Keratinocyte (primary cell): ENCODE measurements at regions not wholly inside any gene's neighbourhood (a gene's known extent, or its start where the extent isn't known, plus 50 kb on each side); places are given as distances from the start of the nearest gene placed in this dataset.

Experiments used
- DNase-seq: peaks from one replicate; pipeline ENCODE4 v3.0.0-alpha.2; 2011; ENCODE audit warnings: low read depth, missing footprints, low spot score
- FAIRE-seq: peaks from 2 replicates; lab custom pipeline; 2011; peaks lifted over from hg19 to GRCh38; lab: Jason Lieb, UNC
- H2AFZ ChIP-seq: 2 replicates; pipeline ENCODE4 v1.6.0; 2012; ENCODE audit warnings: low read length, control low read depth, inconsistent platforms; ENCODE audit not compliant: control insufficient read depth
- H3K27ac ChIP-seq: 2 replicates; pipeline ENCODE4 v1.5.1; 2011; ENCODE audit warnings: low read length; ENCODE audit not compliant: control insufficient read depth, insufficient read depth
- H3K27me3 ChIP-seq: 3 replicates; pipeline ENCODE4 v1.6.0; 2011; ENCODE audit warnings: low read length; ENCODE audit not compliant: control insufficient read depth, insufficient read depth; ENCODE audit errors: extremely low read depth
- H3K36me3 ChIP-seq, 2 experiments: 2 replicates in 1 of 2; 3 replicates in 1 of 2; pipeline ENCODE4 v1.5.1; 2011; ENCODE audit warnings: low read length in 2 of 2, mild to moderate bottlenecking in 1 of 2; ENCODE audit not compliant: control insufficient read depth in 2 of 2, insufficient read depth in 2 of 2; ENCODE audit errors: extremely low read depth in 1 of 2
- H3K4me1 ChIP-seq: 3 replicates; pipeline ENCODE4 v1.5.1; 2011; ENCODE audit warnings: low read length; ENCODE audit not compliant: control insufficient read depth, insufficient read depth; ENCODE audit errors: extremely low read depth
- H3K4me2 ChIP-seq: 3 replicates; pipeline ENCODE4 v1.6.0; 2011; ENCODE audit warnings: low read depth, low read length; ENCODE audit not compliant: control insufficient read depth, insufficient read depth; ENCODE audit errors: extremely low read depth
- H3K4me3 ChIP-seq, 3 experiments: fragments of 200-600 bp in 1 of 3; sonication (generic) in 1 of 3; 2 replicates in 2 of 3; 3 replicates in 1 of 3; pipeline ENCODE4 v1.5.1; 2011 to 2016; ENCODE audit warnings: low read length in 3 of 3, mild to moderate bottlenecking in 3 of 3, control low read depth in 2 of 3, inconsistent platforms in 1 of 3, low read depth in 1 of 3, mixed read lengths in 1 of 3, mixed run types in 1 of 3, moderate library complexity in 1 of 3; ENCODE audit not compliant: control insufficient read depth in 2 of 3, insufficient read depth in 2 of 3; ENCODE audit errors: extremely low read depth in 1 of 3
- H3K79me2 ChIP-seq: 2 replicates; pipeline ENCODE4 v1.6.0; 2012; ENCODE audit warnings: low read length; ENCODE audit not compliant: control insufficient read depth, insufficient read depth
- H3K9ac ChIP-seq: 3 replicates; pipeline ENCODE4 v1.6.0; 2011; ENCODE audit warnings: low read length; ENCODE audit not compliant: control insufficient read depth, insufficient read depth; ENCODE audit errors: extremely low read depth
- H3K9me1 ChIP-seq: 3 replicates; pipeline ENCODE4 v1.6.0; 2011; ENCODE audit warnings: low read length; ENCODE audit not compliant: control insufficient read depth, insufficient read depth; ENCODE audit errors: extremely low read depth
- H3K9me3 ChIP-seq: 2 replicates; pipeline ENCODE4 v1.5.1; 2012; ENCODE audit warnings: low read depth, low read length; ENCODE audit not compliant: control insufficient read depth
- H4K20me1 ChIP-seq: 3 replicates; pipeline ENCODE4 v1.6.0; 2011; ENCODE audit warnings: low read length; ENCODE audit not compliant: control insufficient read depth, insufficient read depth; ENCODE audit errors: extremely low read depth
- CTCF ChIP-seq, 3 experiments: IDR thresholded peaks in 1 of 3; conservative IDR thresholded peaks in 1 of 3; optimal IDR thresholded peaks in 1 of 3; 2 replicates in 2 of 3; 3 replicates in 1 of 3; pipeline versions ENCODE3 to v1.5.1; 2011; ENCODE audit warnings: low read length in 3 of 3, mild to moderate bottlenecking in 3 of 3, moderate library complexity in 2 of 3, control low read depth in 1 of 3, inconsistent platforms in 1 of 3; ENCODE audit not compliant: insufficient read depth in 2 of 3; ENCODE audit errors: extremely low read depth in 1 of 3
- EZH2 ChIP-seq: IDR thresholded peaks from one replicate; pipeline ENCODE4 v1.6.1; 2012; ENCODE audit warnings: inconsistent platforms, mild to moderate bottlenecking, low read length, moderate library complexity
- dilution Hi-C: fragments of 300-500 bp; cut with MboI; formaldehyde crosslinking; loops from one replicate; pipeline ENCODE4 v1.7.0; 2020; ENCODE audit warnings: low sequenced_read_pairs; ENCODE audit not compliant: extremely low pct_ligation_motif_present

DNA sequence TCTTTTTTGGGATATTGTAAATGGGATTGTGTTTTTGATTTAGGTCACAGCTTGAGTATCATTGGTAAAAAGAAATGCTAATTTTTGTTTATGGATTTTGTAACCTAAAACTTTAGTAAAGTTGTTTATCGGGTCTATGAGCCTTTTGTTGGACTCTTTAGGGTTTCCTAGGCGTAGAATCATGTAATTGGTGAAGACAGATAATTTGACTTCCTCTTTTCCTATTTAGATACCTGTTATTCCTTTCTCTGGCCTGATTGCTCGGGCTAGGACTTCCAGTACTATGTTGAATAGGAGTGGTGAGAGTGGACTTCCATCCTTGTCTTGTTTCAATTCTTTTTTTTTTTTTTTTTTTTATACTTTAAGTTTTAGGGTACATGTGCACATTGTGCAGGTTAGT lies 149.0 kb downstream of the QPCT start:
- dilution Hi-C loops, result no loop called here
- Histone ChIP-seq H3K4me3 (no peak overlapping the region), H3K27ac (no peak overlapping the region), H3K4me2 (no peak overlapping the region), H3K9me1 (no peaks in the 10 kb centered on the region), H3K4me1 (no peaks in the 10 kb centered on the region), H3K9me3 (no peaks in the 10 kb centered on the region), H3K79me2 (no peaks in the 10 kb centered on the region), H2AFZ (no peak overlapping the region), H3K36me3 (no peaks in the 10 kb centered on the region), H3K9ac (no peak overlapping the region), H3K27me3 (no peaks in the 10 kb centered on the region), H4K20me1 (no peaks in the 10 kb centered on the region)
- TF ChIP-seq EZH2 (no peak), CTCF (optimal IDR thresholded peaks at IDR 0.05 in 1 of 3, IDR thresholded peaks at IDR 0.05 in 1 of 3, conservative IDR thresholded peaks at IDR 0.05 in 1 of 3; ENCODE audit: extremely low read depth in 1 of 3, insufficient read depth in 2 of 3, low read length in 3 of 3) (no peak)
- FAIRE-seq (no peak), DNase-seq (no peak)

- H4K20me1 ChIP-seq, result no peaks in the 10 kb centered on the region
- no peak for DNase-seq
These were observed 154.7 kb downstream of the QPCT start for GRCh38 chr2:37499113-37499512.

More at GRCh38 chr2:37499113-37499512, 154.7 kb downstream of the QPCT start:
- dilution Hi-C loops, result no loop called here
- no peak overlapping the region for H3K27ac ChIP-seq
- no peaks in the 10 kb centered on the region for H3K9me3 ChIP-seq
- TF ChIP-seq CTCF (optimal IDR thresholded peaks at IDR 0.05 in 1 of 3, IDR thresholded peaks at IDR 0.05 in 1 of 3, conservative IDR thresholded peaks at IDR 0.05 in 1 of 3; ENCODE audit: extremely low read depth in 1 of 3, insufficient read depth in 2 of 3, low read length in 3 of 3), result no peak
- TF ChIP-seq EZH2, result no peak
- H3K36me3 ChIP-seq, result no peaks in the 10 kb centered on the region
- no peak overlapping the region for H3K9ac ChIP-seq
- H3K79me2 ChIP-seq, result no peaks in the 10 kb centered on the region
- H3K4me3 ChIP-seq, result no peak overlapping the region
- no peaks in the 10 kb centered on the region for H3K27me3 ChIP-seq
- no peak overlapping the region for H3K4me2 ChIP-seq
- FAIRE-seq, result no peak
- no peak overlapping the region for H2AFZ ChIP-seq
- H3K4me1 ChIP-seq, result no peaks in the 10 kb centered on the region
- H3K9me1 ChIP-seq, result no peaks in the 10 kb centered on the region
